ENCODE measurements at regions not wholly inside any gene's neighbourhood (a gene's known extent, or its start where the extent isn't known, plus 50 kb on each side); places are given as distances from the start of the nearest gene placed in this dataset.

- no peaks in the 10 kb centered on the region for H3F3A ChIP-seq (ENCODE audit: insufficient read depth, low read length)
- no peaks in the 10 kb centered on the region for H3K9me3 ChIP-seq (ENCODE audit: low read length)
- H3K4me3 ChIP-seq (ENCODE audit: low read depth, low read length, poor library complexity, severe bottlenecking), result no peak overlapping the region
- no peaks in the 10 kb centered on the region for H3K79me2 ChIP-seq (ENCODE audit: insufficient read depth, low read length)
- H3K36me3 ChIP-seq (ENCODE audit: insufficient read depth, low read length), result no peaks in the 10 kb centered on the region
- no peaks in the 10 kb centered on the region for H3K4me1 ChIP-seq (ENCODE audit: insufficient read depth, low read length, severe bottlenecking)
- no peaks in the 10 kb centered on the region for H3K27me3 ChIP-seq (ENCODE audit: insufficient read depth, low read length)
- no peaks in the 10 kb centered on the region for H4K20me1 ChIP-seq (ENCODE audit: insufficient read depth, low read length)
- H3K9ac ChIP-seq (ENCODE audit: low read length), result no peak overlapping the region
- H2AFZ ChIP-seq (ENCODE audit: low read length), result no peak overlapping the region
- H3K27ac ChIP-seq (ENCODE audit: low read depth, low read length, poor library complexity, severe bottlenecking), result no peak overlapping the region
- H3K9me2 ChIP-seq (ENCODE audit: low read depth, low read length), result no peaks in the 10 kb centered on the region
- TF ChIP-seq EZH2 (IDR thresholded peaks at IDR 0.05; ENCODE audit: borderline replicate concordance, low read length), result no peak
- no peak overlapping the region for H3K4me2 ChIP-seq (ENCODE audit: low read length)
Observed at GRCh38 chr6:48961781-48962415, 501.2 kb downstream of the MMUT start.

GRCh38 chr6:48959251-48960060 lies 503.6 kb downstream of the MMUT start:
- no peaks in the 10 kb centered on the region for H3K9me3 ChIP-seq (ENCODE audit: low read length)
- no peaks in the 10 kb centered on the region for H4K20me1 ChIP-seq (ENCODE audit: insufficient read depth, low read length)
- H3K79me2 ChIP-seq (ENCODE audit: insufficient read depth, low read length), result no peaks in the 10 kb centered on the region
- H3F3A ChIP-seq (ENCODE audit: insufficient read depth, low read length), result no peaks in the 10 kb centered on the region
- no peak for TF ChIP-seq CTCF (IDR thresholded peaks at IDR 0.05; ENCODE audit: low read length)
- TF ChIP-seq EZH2 (IDR thresholded peaks at IDR 0.05; ENCODE audit: borderline replicate concordance, low read length), result no peak
- no peaks in the 10 kb centered on the region for H3K27me3 ChIP-seq (ENCODE audit: insufficient read depth, low read length)
- H3K27ac ChIP-seq (ENCODE audit: low read depth, low read length, poor library complexity, severe bottlenecking), result no peak overlapping the region
- no peak overlapping the region for H3K9ac ChIP-seq (ENCODE audit: low read length)
- H2AFZ ChIP-seq (ENCODE audit: low read length), result no peak overlapping the region
- no peaks in the 10 kb centered on the region for H3K36me3 ChIP-seq (ENCODE audit: insufficient read depth, low read length)
- no peak overlapping the region for H3K4me2 ChIP-seq (ENCODE audit: low read length)
- H3K4me1 ChIP-seq (ENCODE audit: insufficient read depth, low read length, severe bottlenecking), result no peaks in the 10 kb centered on the region
- no peaks in the 10 kb centered on the region for H3K9me2 ChIP-seq (ENCODE audit: low read depth, low read length)
- no peak overlapping the region for H3K4me3 ChIP-seq (ENCODE audit: low read depth, low read length, poor library complexity, severe bottlenecking)

GRCh38 chr6:48957781-48958180 lies 505.3 kb downstream of the MMUT start:
- Histone ChIP-seq H3F3A (ENCODE audit: insufficient read depth, low read length) (no peaks in the 10 kb centered on the region), H3K4me1 (ENCODE audit: insufficient read depth, low read length, severe bottlenecking) (no peaks in the 10 kb centered on the region), H3K79me2 (ENCODE audit: insufficient read depth, low read length) (no peaks in the 10 kb centered on the region), H3K9ac (ENCODE audit: low read length) (no peak overlapping the region), H3K4me2 (ENCODE audit: low read length) (no peak overlapping the region), H3K36me3 (ENCODE audit: insufficient read depth, low read length) (no peaks in the 10 kb centered on the region), H3K27me3 (ENCODE audit: insufficient read depth, low read length) (no peaks in the 10 kb centered on the region), H3K4me3 (ENCODE audit: low read depth, low read length, poor library complexity, severe bottlenecking) (no peak overlapping the region), H3K9me3 (ENCODE audit: low read length) (no peaks in the 10 kb centered on the region), H4K20me1 (ENCODE audit: insufficient read depth, low read length) (no peaks in the 10 kb centered on the region), H2AFZ (ENCODE audit: low read length) (no peak overlapping the region), H3K9me2 (ENCODE audit: low read depth, low read length) (no peaks in the 10 kb centered on the region), H3K27ac (ENCODE audit: low read depth, low read length, poor library complexity, severe bottlenecking) (no peak overlapping the region)
- TF ChIP-seq CTCF (IDR thresholded peaks at IDR 0.05; ENCODE audit: low read length), result no peak
- TF ChIP-seq EZH2 (IDR thresholded peaks at IDR 0.05; ENCODE audit: borderline replicate concordance, low read length), result no peak

Measured in OCI-LY1 (cell line).